GM19455 (cell line): ENCODE measurements at regions not wholly inside any gene's neighbourhood (a gene's known extent, or its start where the extent isn't known, plus 50 kb on each side); places are given as distances from the start of the nearest gene placed in this dataset.
"Not testable (repeated sequence)": the region's sequence is repeated elsewhere in the genome, so short reads cannot be mapped to it uniquely, and the experiment has no call there.

Experiments used
- ATAC-seq: cut with Tn5 transposase; IDR thresholded peaks from one replicate; pipeline ENCODE4 v1.9.1; 2021; ENCODE audit not compliant: unreplicated experiment

DNA sequence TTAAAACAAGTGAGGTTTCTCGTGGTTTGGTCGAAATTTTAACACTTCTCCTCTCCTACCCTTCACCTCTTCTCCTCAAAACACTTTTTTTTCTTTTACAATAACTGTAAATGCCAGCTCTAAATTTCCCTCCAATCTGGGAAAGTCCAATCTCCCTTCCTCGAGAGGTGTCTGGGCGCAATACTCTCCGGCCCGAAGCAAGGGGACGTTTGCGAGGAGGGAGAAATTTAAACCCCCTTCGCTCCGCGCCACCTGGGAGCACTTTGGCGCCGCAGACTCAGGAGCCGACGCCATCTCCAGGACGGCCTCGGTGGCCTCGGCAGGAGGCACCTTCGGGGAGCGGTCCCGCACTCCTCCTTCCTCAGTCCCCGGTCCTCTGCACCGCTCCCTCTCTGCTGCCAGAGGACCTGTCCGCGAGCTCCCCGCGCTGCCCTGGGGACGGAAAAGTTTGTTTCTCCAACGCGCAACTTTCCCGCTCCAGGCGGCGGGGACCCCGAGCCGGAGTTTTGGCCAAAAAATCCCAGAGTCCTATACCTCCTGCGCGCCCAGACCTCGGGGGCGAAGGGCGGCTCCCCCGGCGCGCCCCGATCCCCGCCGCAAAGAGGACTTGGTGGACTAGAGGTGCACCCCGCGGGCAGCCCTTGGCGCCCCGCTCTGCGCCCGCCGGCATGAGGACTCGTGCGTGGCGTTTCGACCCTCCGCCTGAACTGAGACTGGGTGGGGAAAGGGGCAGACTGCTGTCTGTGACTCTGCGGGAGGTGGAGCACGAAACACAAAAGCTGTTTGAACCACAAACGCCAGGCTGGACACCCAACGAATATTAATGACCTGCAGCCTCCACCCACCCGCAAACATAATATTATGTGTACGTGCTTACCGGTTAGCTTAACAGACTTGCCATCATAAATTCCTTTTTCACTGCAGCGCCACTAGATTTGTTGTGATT lies 95.2 kb upstream of the HMGA2 start:
- no peak for ATAC-seq

- ATAC-seq: no peak
Observed at GRCh38 chr12:65731771-65732170, 92.5 kb upstream of the HMGA2 start.

- ATAC-seq: not testable (repeated sequence)
Observed at GRCh38 chr12:65733643-65734042, 90.6 kb upstream of the HMGA2 start.

GRCh38 chr12:65734226-65734625 lies 90.1 kb upstream of the HMGA2 start:
- no peak for ATAC-seq

DNA sequence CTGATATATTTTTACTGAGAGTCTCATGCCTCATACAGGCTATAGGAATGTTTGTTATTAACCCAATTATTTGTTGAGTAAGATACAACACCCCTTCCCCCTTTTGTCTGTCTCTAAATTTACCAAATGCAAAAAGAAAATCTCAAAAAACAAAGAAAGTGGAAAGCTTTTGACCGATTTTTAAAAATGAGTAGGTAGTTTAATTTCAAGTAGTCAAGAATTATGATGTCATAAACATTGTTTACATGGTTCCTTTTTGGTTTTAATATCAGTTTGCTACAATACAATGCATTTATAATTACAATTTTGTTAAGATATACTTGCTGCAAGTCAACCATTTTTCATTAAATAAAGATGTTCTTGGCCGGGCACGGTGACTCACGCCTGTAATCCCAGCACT lies 84.7 kb upstream of the HMGA2 start:
- ATAC-seq: no peak

GRCh38 chr12:65740506-65740872 lies 83.8 kb upstream of the HMGA2 start:
- no peak for ATAC-seq

GRCh38 chr12:65740873-65741600 lies 83.2 kb upstream of the HMGA2 start:
- no peak for ATAC-seq

GRCh38 chr12:65741656-65742017 lies 82.6 kb upstream of the HMGA2 start:
- ATAC-seq: no peak

- no peak for ATAC-seq
Observed at GRCh38 chr12:65742018-65743010, 82.0 kb upstream of the HMGA2 start.

DNA sequence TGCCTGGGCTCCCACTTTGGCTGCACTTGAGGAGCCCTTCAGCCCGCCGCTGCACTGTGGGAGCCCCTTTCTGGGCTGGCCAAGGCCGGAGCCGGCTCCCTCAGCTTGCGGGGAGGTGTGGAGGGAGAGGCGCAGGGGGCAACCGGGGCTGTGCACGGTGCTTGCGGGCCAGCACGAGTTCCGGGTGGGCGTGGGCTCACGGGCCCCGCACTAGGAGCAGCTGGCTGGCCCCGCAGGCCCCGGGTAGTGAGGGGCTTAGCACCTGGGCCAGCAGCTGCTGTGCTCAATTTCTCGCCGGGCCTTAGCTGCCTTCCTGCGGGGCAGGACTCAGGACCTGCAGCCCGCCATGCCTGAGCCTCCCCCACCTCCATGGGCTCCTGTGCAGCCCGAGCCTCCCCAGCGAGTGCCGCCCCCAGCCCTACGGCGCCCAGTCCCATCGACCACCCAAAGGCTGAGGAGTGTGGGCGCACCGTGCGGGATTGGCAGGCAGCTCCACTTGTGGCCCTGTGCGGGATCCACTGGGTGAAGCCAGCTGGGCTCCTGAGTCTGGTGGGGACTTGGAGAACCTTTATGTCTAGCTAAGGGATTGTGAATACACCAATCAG lies 79.9 kb upstream of the HMGA2 start:
- not testable (repeated sequence) for ATAC-seq

DNA sequence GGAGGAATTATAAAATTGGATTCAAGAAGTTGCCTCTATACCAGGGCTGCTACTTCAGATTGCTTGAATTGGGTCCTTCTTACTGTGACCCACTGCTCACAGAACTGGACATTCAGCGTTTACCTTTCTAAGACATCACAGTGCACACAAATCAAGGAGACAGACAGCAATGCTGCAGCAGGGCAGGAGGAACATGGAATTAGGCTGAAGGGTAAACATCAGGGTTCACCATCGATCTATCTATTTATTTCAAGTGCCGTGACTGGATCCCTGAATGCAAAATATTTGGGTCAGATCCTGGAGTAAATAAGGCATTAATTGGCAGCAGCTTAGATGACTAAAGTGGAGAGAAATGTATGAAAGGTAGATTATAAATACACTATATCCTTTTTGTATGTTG lies 76.9 kb upstream of the HMGA2 start:
- ATAC-seq: no peak

- no peak for ATAC-seq
Observed at GRCh38 chr12:65748332-65748731, 76.0 kb upstream of the HMGA2 start.

- no peak for ATAC-seq
Observed at GRCh38 chr12:65754290-65754689, 70.0 kb upstream of the HMGA2 start.

DNA sequence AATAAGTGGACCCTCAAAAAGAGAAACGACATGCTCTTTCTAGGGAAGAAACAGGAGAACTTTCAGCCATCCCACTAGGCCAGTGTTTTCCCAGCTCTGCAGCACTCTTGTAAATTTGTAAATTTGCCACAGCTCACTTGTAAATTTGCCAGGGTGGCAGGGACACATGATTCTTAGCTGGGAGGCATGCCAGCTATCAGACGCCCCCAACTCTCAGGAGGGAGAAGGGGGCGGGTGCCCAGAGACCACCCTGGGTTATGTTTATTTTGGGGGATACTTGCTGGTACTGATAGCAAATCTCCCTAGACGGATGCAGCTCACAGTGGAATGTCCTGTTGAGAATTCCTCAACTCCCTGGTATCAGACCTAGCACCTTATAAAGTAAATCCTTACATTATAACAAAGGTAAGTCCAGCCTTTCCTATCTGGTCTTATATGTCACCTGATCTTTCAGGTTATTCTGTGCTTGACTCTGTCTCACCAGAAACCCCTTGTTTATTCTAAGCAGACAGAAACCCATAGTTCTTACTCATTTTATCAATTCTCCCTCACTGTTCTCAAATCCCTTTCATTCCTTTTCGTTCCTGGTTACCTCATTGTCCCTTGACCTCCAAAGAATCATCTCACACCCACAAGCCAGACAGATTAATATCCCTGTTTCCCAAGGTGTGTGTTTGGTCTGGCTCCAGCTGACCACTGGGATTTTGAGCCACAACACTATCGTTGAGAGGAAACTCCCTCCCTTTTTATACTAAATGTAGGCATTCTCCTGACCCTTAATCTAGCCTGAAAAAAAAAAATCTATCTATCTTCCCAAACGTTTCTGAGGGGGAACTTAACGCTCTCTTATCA lies 69.3 kb upstream of the HMGA2 start:
- ATAC-seq: no peak

DNA sequence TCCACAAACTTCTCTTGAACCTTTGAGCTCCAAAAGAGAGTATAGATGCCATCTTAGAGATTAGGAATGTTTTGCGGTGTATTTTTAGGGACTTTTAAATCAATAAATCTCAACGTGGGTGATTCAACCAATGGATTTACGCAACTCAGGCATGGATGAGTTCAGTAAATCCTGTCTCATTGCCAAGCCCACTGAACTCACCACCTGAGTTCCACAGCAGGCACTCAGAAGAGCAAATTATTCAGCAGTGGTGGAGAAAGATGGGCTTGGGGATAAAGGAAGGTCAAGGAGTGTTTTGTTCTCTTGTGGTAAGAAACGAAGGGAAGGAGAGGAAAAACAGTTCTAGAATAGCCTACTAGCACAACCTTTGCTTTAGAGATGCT lies 68.7 kb upstream of the HMGA2 start:
- ATAC-seq: no peak

DNA sequence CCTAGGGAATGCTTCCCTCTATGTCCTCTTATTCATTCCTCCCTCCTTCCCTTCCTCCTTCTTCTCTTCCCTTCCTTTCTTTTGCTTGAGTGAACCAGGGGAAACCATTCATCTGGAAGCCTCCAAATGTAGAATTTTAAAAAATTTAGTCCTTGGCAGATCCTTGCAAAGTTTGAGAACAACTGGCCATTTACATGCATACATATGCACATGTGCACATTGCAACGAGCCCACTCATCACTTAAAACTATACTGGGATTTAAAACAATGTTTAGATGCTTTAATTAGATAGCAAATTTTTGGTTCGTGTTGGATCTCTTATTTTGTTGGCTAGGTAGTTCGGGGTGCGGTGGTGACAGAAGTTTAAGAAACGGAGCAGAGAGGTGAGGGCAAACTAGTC lies 68.0 kb upstream of the HMGA2 start:
- ATAC-seq: no peak

DNA sequence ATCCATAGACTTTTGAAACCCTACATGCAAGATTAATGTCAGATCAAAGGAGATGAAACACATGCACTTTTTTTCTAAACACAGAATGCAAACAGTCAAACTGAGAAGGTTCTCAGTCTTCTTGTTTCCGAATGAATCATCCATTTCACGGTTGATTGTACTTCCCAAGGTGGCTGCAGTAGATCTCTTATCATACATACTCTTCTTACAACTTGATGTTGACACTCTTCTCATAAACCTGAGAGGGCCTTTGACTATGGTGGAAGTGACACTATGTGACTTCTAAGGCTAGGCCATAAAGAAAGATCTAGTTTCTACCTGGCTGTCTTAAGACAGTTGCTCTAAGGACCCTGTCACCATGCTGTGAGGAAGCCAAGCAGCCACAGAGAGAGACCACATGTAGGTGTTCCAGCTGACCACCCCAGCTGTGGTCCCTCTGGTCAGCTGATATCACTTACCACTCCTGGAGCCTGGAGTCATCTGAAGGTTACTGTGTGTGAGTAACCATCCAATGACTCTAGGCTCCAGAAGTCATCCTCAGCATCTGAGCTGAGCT lies 67.2 kb upstream of the HMGA2 start:
- ATAC-seq: peak; percentile 89

DNA sequence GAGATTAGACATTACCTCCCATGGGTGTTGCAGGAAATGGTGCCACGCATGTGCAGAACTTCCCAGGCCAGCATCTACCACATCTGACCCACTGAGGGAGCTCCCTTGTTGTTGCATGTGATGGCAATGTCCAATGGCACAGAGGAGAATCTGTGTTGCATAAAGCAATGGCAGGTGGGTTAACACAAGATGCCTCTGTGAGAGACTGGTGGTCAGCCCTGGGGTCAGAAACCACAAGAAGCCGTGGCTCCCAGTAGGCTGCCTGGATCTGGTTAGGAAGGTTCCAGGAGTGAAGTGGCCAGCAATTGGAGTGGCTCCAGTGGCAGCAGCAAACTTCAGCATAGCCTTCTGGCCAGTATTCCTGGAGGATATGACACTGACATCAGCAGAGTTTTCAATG lies 65.9 kb upstream of the HMGA2 start:
- ATAC-seq: no peak

DNA sequence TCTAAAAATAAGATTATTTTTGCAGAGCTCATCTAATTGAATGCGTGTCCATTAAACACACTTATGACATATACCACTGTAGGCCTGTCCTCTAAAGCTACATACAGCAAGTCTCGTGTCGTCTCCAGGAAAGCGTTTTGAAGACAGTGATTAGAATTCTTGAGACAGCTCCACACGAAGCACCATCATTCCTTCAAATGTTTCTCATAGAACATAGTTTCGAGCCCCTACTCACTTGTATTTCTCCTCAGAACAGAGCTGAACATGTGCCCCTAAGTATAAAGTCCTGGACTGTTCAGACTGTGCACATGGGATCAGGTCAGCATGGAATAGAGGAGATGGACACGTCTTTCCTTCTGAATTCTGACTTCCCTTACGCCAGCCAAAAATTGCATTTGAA lies 64.5 kb upstream of the HMGA2 start:
- ATAC-seq: no peak

DNA sequence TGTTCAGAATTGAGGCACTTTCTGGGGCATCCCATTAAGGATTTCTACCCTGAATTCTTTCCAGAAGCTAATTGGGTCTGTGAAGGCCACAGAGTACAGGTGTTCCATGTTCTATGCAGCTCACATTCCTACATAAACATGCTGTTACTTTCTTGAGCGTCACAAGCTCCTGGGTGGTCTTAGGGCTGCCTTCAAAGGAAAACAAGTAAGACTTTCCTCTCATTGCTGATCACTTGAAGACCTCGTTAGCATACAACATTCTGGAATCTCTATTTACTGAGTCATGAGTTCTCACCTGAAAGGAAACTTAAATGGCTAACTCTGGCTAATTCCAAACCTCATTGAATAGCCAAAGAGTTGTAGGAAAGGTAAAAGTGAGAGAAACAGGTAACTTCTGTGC lies 63.0 kb upstream of the HMGA2 start:
- no peak for ATAC-seq
